Effector CD8-positive, alpha-beta T cell (primary cell): ENCODE measurements at regions not wholly inside any gene's neighbourhood (a gene's known extent, or its start where the extent isn't known, plus 50 kb on each side); places are given as distances from the start of the nearest gene placed in this dataset.
"Not testable (repeated sequence)": the region's sequence is repeated elsewhere in the genome, so short reads cannot be mapped to it uniquely, and the experiment has no call there.

ENCODE experiments used
- DNase-seq: peaks from one replicate; lab custom pipeline; 2025; lab: John Stamatoyannopoulos, UW

DNA sequence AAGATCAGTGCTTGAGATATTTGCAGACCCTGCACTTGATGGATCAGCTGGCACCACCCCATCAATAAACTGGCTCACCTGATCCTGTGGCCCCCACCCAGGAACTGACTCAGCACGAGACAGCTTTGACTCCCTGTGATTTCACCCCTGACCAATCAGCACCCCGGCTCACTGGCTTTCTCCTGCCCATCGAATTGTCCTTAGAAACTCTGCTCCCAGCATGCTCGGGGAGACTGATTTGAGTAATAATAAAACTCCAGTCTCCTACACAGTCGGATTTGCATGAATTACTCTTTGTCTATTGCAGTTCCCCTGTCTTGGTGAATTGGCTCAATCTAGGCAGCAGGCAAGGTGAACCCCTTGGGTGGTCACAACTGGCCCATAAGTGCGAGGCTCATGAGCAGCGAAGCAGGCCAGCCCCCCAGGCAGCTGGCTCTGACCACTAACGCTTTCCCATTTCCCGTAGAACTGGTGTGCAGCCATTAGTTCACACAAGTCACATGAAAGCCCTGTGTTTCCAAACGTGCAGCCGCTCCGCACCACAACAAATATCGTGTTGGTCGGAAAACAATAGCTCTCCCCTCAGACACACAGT is 79.6 kb downstream of the RSPH3 start:
- no peak for DNase-seq

DNA sequence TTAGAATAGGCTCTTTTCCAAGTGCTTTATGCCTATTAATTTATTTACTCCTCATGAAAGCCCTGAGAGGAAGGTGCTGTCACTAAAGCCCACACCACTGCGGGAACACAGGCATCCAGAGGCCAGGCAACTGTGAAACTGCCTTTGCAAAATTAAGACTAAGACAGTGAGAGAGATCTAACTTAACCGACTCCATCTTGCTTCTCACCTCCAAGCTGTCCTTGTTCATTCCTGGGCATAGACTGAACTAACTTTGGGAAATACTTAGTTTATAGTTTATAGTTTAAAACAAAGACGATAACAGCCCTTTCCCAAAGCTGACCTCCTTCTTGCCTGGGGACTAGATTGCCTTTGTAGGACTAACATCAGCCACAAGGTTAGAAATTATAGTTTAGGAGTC is 80.1 kb downstream of the RSPH3 start:
- no peak for DNase-seq

DNA sequence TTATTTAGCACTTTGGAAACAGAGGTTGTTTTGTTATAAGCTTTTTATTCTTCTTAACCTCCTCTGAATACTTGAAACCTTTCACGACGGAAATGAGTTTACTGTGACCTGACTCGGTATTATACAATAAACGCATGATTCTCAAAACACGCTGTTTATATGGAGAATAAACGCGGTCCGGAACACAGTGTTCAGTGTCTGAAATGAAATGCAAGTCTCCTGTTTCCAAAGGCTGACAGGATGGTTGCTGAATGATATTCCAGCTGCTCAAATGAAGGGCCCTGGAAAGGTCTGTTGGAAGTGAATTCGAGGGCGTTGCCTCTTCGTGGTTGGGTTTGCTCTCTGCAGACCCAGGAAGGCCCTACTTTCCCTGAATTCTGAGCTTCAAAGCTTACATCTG is 83.4 kb downstream of the RSPH3 start:
- DNase-seq, result no peak

- DNase-seq, result no peak
These were observed 85.1 kb downstream of the RSPH3 start for GRCh38 chr6:158914923-158915322.

GRCh38 chr6:158913580-158913979 is 86.4 kb downstream of the RSPH3 start:
- no peak for DNase-seq

- DNase-seq, result no peak
These were observed 87.3 kb downstream of the RSPH3 start for GRCh38 chr6:158912655-158913054.

DNA sequence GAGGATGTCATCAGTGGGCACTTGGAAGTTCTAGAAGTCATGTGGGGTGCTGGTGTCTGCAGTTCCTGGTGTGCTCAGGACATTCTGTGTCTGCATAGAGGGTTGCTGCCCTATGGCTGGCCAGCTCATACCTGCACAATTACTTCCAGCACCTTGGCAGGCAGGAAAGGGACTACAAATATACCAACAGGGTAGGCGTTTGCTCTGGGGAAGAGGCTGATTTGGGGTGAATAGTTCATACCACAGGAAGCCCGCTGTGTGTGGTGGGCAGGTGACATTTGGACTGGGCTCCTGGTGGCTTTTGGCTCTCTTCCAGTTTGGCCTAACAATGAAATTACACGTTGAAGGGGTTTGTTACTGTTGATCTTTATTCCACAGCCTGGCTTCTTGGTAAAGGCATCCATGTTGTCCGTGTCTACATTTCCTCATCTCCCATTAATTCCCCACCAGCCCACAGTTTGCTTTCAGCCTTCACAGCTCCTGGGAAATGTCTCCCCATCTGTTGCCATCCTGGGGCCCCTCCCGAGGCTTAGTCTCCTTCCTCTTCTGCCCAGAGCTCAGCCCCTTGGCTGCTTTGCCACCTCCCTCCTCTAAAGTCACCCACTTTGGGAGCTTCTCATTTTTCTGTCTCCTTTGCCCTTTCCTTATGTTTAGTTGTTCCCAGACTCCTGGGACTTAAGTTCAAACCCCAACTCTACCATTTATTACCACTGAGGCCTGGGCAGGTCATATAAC is 88.1 kb downstream of the RSPH3 start:
- DNase-seq, result no peak

DNA sequence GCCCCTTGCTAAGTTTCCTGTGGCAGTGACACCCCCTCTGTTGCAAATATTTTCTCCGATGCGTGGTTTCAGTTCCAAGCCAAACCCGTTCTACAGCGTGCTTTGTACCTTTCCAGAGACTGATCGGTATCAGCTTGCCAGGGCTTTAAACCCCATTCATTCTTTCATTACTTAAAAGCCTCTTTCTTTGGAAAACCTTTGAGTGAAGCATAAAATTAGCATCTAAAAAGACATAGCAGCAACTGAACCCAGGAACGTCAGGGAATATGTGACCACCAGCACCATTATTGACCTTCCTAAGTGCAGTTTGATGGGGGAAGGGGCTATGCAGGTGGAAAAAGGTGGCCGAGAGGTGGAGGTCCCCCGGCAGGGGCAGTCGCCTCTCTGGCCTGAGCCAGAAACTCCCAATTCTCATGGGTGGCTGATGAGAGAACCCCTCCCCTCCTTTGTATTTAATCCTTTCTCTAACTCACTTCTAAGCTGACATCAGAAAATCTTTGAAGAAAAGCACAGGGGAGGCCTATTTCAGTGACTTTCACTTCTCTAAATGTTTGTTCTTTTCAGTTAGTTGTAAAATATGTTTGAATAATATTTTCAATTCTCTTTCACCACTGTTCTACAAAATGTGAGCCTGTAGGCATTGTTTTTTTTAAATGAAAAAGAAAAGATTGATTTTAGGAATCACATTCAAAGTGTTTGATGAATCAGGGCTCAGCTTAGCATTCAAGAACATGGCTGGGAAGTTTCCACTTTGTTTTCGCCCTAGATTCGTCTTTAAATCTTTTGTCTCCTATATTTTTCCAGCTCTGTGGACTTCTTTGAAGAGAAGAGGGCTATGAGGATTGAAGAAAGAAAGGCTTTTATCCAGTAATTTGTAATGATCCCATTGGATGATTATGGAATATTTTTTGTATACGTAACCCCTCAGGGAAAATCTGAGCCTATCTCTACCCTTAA is 89.2 kb downstream of the RSPH3 start:
- DNase-seq, result no peak

- no peak for DNase-seq
These were observed 90.1 kb downstream of the RSPH3 start for GRCh38 chr6:158909938-158910337.

GRCh38 chr6:158908606-158909005 is 89.4 kb upstream of the EZR start:
- no peak for DNase-seq

DNA sequence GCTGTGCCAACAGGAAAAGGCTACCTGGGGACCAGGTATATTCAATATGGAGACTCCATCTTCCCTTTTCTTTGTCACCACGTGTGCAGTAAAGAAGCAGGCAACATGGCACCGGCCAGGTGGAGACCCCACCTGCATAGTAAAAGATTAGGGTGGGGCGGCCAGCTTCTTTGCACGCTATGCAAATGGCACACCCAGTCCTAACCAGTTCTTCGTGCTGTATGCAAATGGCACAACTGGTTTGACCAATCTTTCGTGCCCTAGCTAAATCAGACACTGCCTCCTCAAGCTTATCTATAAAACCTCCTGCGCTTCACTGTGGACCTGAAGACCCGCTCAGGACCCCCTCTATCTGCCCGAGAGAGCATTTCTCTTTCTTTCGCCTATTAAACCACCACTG is 88.8 kb upstream of the EZR start:
- DNase-seq, result no peak

GRCh38 chr6:158906926-158907325 is 87.8 kb upstream of the EZR start:
- no peak for DNase-seq

DNA sequence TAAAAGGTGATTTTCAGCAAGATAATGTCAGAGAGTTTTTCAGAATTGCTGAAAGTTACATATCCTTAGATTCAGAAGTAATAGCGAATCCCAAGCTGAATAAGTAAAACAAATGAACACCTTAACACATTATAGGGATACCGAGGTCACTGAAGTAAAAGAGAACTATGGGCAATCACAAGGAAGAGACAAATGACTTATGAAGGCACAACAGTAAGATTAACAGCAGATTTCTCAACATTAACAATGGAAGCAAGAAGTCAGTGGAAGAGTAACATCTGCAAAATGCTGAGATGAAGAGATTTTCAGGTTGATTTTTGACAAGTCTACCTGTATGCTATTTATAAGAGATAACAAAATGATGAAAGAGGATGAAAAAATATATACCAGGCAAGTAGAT is 86.1 kb upstream of the EZR start:
- no peak for DNase-seq

DNA sequence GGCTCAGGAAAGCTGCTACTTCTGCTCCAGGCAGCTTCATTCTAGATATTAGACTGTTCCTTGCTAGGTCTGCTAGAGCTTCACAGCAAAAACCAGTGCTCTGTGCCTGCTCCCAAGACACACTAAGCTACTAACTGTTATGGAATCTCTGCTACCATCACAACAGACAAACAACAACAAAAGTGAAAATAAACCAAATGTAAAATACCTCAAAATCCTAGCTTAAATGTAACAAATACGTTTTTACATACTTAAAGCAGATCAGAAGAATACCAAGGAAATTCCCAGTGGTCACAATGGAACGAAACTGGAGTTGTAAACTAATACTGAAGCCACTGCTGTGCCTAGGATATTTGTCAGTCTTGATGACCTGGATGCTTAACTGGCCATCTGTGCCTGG is 84.6 kb upstream of the EZR start:
- no peak for DNase-seq

DNA sequence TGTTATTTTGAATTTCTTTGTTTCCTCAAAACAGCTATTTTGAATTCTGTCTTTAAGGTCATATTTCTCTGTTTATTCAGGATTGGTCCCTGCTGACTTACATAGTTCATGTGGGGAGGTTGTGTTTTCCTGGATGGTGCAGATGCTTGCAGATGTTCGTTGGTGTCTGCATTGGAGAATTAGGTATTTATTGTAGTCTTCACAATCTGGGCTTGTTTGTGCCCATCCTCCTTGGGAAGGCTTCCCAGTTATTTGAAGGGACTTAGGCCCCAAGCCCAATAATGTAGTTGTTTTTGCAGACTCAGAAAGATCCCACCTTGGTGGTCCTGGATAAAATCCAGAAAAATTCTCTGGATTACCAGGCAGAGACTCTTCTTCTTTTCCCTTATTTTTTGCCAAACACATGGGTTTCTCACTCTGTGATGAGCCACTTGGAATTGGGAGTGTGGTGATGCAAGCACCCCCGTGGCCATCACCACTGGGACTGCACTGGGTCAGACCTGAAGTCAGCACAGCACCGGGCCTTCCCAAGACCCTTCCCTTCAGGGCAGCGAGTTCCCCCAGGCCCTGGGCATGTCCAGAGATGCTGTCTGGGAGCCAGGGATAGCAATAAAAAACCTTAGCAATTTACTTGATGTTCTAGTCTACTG is 81.6 kb upstream of the EZR start:
- no peak for DNase-seq

GRCh38 chr6:158897236-158897635 is 78.1 kb upstream of the EZR start:
- DNase-seq, result no peak

DNA sequence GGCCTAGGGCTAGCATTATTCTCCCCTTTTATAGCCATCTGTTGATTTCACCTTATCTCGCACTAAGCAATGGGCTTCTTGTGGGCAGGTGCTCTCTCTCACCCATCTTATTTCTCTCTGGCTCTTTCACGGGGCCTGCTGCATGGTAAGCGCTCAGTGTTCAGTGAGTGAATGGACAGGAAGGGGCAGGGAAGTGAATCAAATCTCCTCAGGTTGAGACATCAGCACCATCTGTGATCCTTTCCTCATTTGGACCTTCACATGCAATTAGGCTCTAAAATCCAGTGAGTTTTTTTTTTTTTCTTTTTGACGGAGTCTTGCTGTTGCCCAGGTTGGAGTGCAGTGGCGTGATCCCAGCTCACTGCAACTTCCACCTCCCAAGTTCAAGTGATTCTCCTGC is 76.5 kb upstream of the EZR start:
- no peak for DNase-seq

DNA sequence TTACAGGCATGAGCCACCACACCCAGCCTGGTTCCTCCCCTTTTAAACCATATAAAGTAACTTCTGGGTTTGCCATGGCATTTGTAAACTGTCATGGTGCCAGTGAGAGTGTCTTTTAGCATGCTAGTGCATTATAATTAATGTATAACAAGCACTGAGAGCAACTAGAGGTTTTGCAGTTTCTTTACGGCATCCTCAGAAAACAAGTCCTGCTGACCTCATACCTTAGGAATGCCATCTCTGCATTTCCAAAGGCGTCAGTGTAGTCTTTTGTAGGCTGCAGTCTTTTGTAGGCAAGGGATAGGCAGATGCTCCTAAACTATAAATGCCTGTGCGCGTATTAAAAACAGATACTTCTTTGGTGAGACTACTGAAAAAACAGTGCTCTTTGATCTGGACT is 75.0 kb upstream of the EZR start:
- no peak for DNase-seq

- no peak for DNase-seq
These were observed 73.1 kb upstream of the EZR start for GRCh38 chr6:158892266-158892665.

DNA sequence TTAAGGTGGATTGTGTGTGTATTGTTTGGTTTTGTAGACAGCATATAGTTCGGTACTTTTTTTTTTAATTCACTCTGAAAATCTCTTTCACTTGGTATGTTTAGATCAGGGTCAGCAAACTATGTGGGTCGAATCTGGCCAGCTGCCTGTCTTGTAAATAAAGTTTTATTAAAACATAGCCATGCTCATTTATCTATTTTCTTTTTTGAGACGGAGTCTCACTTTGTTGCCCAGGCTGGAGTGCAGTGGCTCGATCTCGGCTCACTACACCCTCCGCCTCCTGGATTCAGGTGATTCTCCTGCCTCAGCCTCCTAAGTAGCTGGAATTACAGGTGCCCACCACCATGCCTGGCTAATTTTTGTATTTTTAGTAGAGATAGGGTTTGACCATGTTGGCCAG is 72.4 kb upstream of the EZR start:
- DNase-seq, result not testable (repeated sequence)

GRCh38 chr6:158888171-158888570 is 69.0 kb upstream of the EZR start:
- not testable (repeated sequence) for DNase-seq

DNA sequence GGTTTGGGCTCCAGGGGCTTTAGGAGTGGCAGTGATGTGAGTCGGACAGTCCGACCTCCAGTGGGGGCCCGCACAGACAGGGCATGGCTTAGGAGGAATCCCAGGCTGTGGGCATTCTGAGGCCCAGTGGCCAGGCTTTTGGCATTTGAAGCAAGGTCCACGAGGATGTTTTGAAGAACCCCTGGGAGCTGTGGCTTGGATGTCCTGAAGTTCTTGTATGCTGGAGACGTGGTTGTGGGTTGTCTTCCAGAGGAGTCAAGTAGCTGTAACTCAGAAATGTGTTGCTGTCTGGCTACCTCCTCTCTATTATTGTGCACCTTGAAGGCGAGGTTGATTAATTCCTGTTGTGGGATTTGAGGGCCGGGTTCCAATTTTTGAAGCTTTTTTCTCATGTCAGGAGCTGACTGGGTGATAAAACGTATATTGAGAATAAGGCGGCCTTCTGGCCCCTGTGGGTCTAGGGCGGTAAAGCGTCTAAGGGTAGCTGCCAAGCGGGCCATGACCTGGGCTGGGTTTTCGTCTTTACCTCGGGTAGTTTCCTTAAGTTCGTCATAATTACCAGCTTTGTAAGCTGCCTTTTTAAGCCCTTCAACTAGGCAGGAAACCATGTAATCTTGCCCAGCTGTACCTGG is 67.3 kb upstream of the EZR start:
- not testable (repeated sequence) for DNase-seq
